Kidney (tissue), 13 donors: ENCODE measurements at regions not wholly inside any gene's neighbourhood (a gene's known extent, or its start where the extent isn't known, plus 50 kb on each side); places are given as distances from the start of the nearest gene placed in this dataset.

Source experiments
- DNase-seq, 5 donors: peaks; one replicate each; pipeline ENCODE4 v3.0.0-alpha.2; 2013 to 2020
- FAIRE-seq: peaks from 2 replicates; lab custom pipeline; 2012; peaks lifted over from hg19 to GRCh38; lab: Jason Lieb, UNC
- H3K27ac ChIP-seq, 2 donors: one replicate each; pipeline ENCODE4 v1.7.0; 2013; ENCODE audit warnings: low read depth in 2 of 2, low read length in 2 of 2, inconsistent platforms in 1 of 2
- H3K27me3 ChIP-seq: one replicate; pipeline ENCODE4 v1.7.1; 2013; ENCODE audit warnings: low read length, inconsistent platforms; ENCODE audit not compliant: control insufficient read depth, insufficient read depth
- H3K36me3 ChIP-seq, 3 donors: one replicate each; pipeline versions ENCODE4 v1.7.0 to v1.7.1; 2013; ENCODE audit warnings: low read length in 3 of 3, control low read depth in 1 of 3, inconsistent platforms in 1 of 3; ENCODE audit not compliant: insufficient read depth in 3 of 3, control insufficient read depth in 2 of 3
- H3K4me1 ChIP-seq, 3 donors: one replicate each; pipeline versions ENCODE4 v1.7.0 to v1.7.1; 2013; ENCODE audit warnings: low read length in 3 of 3, inconsistent platforms in 1 of 3, low read depth in 1 of 3; ENCODE audit not compliant: control insufficient read depth in 2 of 3, insufficient read depth in 2 of 3
- H3K4me3 ChIP-seq, 3 donors: one replicate each; pipeline versions ENCODE4 v1.7.0 to v1.8.1; 2013; ENCODE audit warnings: low read length in 3 of 3, control low read depth in 1 of 3, inconsistent platforms in 1 of 3
- H3K9ac ChIP-seq, 3 donors: one replicate each; pipeline versions ENCODE4 v1.7.0 to v1.7.1; 2013; ENCODE audit warnings: low read length in 3 of 3, control low read depth in 1 of 3, inconsistent platforms in 1 of 3
- H3K9me3 ChIP-seq, 3 donors: one replicate each; pipeline versions ENCODE4 v1.7.0 to v1.7.1; 2013; ENCODE audit warnings: low read length in 3 of 3, control low read depth in 1 of 3, inconsistent platforms in 1 of 3; ENCODE audit not compliant: control insufficient read depth in 2 of 3, insufficient read depth in 1 of 3
- intact Hi-C: fragments of 100-400 bp; cut with DNase I; formaldehyde crosslinking; loops from one replicate; pipeline ENCODE4 v1.11.1; 2022
- TF ChIP-seq, protein P1 (sequence below): IDR thresholded peaks from 3 replicates; pipeline ENCODE4 v1.5.1; 2012; ENCODE audit warnings: mild to moderate bottlenecking, moderate library complexity, borderline replicate concordance; ENCODE audit not compliant: insufficient read depth; ENCODE audit errors: extremely low read depth
- donor health status: control.
- donor health status: control.
- donor health status: control.
- donor health status: control.
- donor health status: control.
- donor health status: DM: yes; HTN: yes; CAD: no.
- donor health status: Normal renal cell carcinoma (clear cell type).

DNA sequence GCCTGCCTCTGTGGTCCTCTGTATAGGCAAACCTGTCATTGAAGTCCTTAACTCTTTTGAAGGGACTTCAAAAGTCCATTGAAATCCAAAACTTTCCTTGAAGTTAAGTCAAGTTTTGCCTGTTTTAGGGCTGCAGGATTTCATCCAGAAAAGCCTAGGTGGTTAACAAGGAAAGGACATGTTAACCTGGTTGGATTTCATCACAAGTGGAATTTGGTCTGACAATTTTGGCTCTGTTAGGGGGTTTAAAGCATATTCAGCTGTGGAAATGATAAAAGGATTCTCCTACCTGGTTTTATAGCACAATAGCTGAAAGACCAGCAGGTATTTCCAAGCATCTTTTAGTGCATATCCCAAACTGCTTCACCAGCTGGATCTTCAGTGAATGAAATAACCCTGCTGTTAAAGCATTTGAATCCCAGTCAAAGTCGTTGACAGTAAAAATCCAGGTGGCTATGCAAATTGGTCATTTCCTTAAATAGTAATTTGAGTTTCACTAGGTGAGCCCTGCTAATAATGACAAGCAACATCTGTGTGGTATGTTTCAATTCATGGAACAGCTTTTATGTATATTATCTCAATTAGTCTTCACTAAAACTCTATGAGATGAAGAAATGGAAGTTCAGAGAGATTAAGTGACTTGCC, 400.5 kb downstream of the ETNK1 start:
- intact Hi-C loops = no loop called here
- TF ChIP-seq, protein P1, sequence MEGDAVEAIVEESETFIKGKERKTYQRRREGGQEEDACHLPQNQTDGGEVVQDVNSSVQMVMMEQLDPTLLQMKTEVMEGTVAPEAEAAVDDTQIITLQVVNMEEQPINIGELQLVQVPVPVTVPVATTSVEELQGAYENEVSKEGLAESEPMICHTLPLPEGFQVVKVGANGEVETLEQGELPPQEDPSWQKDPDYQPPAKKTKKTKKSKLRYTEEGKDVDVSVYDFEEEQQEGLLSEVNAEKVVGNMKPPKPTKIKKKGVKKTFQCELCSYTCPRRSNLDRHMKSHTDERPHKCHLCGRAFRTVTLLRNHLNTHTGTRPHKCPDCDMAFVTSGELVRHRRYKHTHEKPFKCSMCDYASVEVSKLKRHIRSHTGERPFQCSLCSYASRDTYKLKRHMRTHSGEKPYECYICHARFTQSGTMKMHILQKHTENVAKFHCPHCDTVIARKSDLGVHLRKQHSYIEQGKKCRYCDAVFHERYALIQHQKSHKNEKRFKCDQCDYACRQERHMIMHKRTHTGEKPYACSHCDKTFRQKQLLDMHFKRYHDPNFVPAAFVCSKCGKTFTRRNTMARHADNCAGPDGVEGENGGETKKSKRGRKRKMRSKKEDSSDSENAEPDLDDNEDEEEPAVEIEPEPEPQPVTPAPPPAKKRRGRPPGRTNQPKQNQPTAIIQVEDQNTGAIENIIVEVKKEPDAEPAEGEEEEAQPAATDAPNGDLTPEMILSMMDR = no peak
- DNase-seq (no peak), FAIRE-seq (no peak)
- H3K27me3 ChIP-seq = no peaks in the 10 kb centered on the region
- no peak overlapping the region for H3K9ac ChIP-seq
- no peak overlapping the region for H3K27ac ChIP-seq
- H3K4me3 ChIP-seq = no peak overlapping the region
- no peaks in the 10 kb centered on the region for H3K9me3 ChIP-seq
- H3K36me3 ChIP-seq = no peaks in the 10 kb centered on the region
- H3K4me1 ChIP-seq = no peaks in the 10 kb centered on the region

DNA sequence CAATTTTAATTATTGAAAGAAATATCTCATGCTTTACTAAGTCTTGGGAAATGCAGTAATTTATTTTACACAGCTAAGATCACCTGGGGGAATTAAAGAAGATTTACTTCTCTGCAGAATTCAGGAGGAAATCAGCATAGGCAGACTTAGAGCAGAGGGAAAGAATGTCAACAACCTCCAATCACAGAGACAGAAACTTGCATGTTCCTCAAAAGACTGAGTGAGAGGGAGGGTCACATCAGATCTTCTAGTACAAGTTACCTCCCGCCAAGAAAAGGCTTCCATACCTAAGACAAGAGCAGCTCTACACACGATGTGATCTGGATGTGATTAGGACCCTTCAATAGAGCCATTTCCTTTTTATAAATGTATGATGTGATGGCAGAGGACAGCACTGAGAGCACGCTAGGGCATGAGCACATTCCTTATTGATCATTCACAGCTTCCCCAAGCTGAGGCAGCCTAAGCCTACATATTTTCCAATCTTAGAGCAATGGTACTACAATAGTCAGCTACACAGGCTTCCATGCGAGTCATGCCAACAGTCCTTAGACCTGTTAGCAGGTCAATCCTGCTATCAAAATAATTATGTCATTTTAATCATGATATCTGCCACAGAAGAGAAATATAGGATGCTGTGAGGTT, 403.3 kb downstream of the ETNK1 start:
- H3K4me1 ChIP-seq = no peaks in the 10 kb centered on the region
- H3K36me3 ChIP-seq = no peaks in the 10 kb centered on the region
- no peaks in the 10 kb centered on the region for H3K9me3 ChIP-seq
- H3K27ac ChIP-seq = no peak overlapping the region
- H3K4me3 ChIP-seq = no peak overlapping the region
- TF ChIP-seq, protein P1 = no peak
- intact Hi-C loops = no loop called here
- FAIRE-seq (no peak), DNase-seq (no peak)
- H3K9ac ChIP-seq = no peak overlapping the region
- H3K27me3 ChIP-seq = no peaks in the 10 kb centered on the region

DNA sequence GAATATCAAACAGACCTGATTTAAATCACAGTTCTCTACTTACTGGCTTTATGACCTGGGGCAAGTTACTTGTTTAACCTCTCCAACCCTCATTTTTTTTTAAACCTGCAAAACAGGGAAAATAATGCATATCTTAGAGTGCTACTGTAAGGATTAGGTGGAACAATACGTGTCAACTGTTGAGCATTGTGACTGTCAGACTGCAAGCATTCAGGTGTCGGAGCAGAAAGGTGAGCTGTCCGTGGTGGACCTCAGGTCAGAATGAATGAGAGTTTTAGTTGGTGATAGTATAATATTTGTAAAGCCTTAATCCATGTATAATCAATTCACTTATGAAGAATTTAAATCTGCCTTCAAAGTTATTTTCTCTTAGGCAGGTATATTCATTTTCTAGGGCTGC, 404.2 kb downstream of the ETNK1 start:
- Histone ChIP-seq H3K27me3 (no peaks in the 10 kb centered on the region), H3K9ac (no peak overlapping the region), H3K4me1 (no peaks in the 10 kb centered on the region), H3K27ac (no peak overlapping the region), H3K36me3 (no peaks in the 10 kb centered on the region), H3K4me3 (no peak overlapping the region), H3K9me3 (no peaks in the 10 kb centered on the region)
- DNase-seq = no peak
- intact Hi-C loops = no loop called here
- TF ChIP-seq, protein P1 = no peak
- FAIRE-seq = no peak
